ENCODE measurements at regions not wholly inside any gene's neighbourhood (a gene's known extent, or its start where the extent isn't known, plus 50 kb on each side); places are given as distances from the start of the nearest gene placed in this dataset.

DNA sequence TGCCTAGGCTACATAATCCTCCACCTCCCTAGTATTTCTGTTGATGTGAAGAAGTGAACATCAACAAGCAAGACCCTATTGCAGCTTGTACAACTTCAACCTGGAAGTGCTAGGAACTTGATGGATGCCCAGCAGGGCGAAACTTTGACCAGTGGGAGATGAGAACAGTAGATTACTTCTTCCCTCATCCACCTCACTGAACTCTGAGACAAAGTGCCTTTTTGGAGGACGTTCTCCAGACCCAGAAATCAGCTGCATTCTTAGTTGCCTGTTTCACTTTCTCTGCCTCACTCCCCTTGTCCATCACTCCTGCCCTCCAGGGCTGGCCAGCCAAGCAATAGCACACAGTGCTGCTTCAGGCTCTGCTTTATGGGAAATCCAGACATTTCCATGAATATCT, 683.4 kb downstream of the GALC start:
- intact Hi-C loops (cut with DNase I): no loop called here
- DNase-seq: no peak
- no peak overlapping the region for H3K27ac ChIP-seq (ENCODE audit: low read length)
- no peak for ATAC-seq
- WGBS: 61% methylated on average over 2 of the region's 2 CpGs
- no peaks in the 10 kb centered on the region for H3K27me3 ChIP-seq (ENCODE audit: control insufficient read depth, insufficient read depth)
- no peak overlapping the region for H3K4me3 ChIP-seq (ENCODE audit: low read length)
- H3K4me1 ChIP-seq (ENCODE audit: control insufficient read depth, insufficient read depth, low read length): no peaks in the 10 kb centered on the region
- H3K9me3 ChIP-seq (ENCODE audit: control insufficient read depth, low read length): no peaks in the 10 kb centered on the region

DNA sequence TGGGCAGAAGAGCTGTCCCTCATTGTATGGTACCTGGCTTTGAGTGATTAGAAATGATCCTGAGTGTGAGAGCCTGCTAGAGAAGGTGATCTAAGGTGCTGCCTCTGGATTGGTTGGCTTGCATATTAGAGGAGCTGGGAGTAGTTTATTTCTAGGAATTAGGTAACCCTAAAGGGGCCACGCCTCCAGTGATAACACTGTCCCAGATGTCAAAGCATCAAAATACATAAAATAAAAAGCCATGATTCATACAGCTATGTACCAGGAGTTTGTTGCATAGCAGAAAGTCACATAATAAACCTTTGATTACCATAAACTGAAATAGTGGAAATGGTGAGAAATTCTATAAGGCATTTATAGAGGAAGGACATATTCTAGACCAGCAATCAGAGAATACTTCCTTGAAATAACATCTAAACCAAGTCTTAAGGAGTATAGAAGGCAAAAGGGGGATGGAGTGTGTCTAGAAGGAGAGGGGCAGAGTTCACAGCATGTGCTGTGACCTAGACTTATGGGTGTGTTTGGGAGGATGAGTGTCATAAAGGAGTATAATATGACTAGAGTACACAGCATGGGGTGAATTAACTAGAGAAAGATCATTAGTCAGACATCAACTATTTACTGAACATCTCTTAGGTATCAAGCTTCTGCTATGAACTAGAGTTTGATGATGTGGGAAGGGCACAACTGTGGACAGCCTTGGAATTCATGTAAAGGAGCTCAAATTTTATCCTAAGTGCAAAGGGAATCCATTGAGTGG, 686.4 kb downstream of the GALC start:
- 79% methylated on average over 1 of the region's 1 CpG for WGBS
- Histone ChIP-seq H3K9me3 (ENCODE audit: control insufficient read depth, low read length) (no peaks in the 10 kb centered on the region), H3K27me3 (ENCODE audit: control insufficient read depth, insufficient read depth) (no peaks in the 10 kb centered on the region), H3K4me1 (ENCODE audit: control insufficient read depth, insufficient read depth, low read length) (no peaks in the 10 kb centered on the region), H3K4me3 (ENCODE audit: low read length) (no peak overlapping the region), H3K27ac (ENCODE audit: low read length) (no peak overlapping the region)
- DNase-seq (no peak), ATAC-seq (no peak)
- intact Hi-C loops (cut with DNase I): no loop called here

DNA sequence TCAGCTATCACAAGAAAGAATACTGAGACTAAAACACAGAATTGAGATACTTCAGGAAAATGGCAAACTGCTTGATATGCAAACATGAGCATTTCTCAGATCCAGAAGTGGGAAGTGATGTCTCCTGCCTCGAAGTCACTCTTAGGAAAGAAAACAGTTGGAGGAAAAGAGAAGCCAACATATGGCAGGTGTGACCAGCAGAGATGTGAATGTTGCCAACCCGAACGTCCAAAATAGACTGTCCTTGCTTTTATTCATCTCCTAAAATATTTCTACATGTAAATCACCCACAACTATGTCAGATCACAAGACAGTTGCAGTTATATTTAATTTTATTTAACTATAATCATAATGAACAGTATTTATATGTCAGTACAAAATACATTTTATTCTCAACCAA, 687.6 kb downstream of the GALC start:
- H3K9me3 ChIP-seq (ENCODE audit: control insufficient read depth, low read length): no peaks in the 10 kb centered on the region
- DNase-seq: no peak
- H3K4me1 ChIP-seq (ENCODE audit: control insufficient read depth, insufficient read depth, low read length): no peaks in the 10 kb centered on the region
- no peak for ATAC-seq
- H3K4me3 ChIP-seq (ENCODE audit: low read length): no peak overlapping the region
- 69% methylated on average over 3 of the region's 3 CpGs for WGBS
- H3K27ac ChIP-seq (ENCODE audit: low read length): no peak overlapping the region
- intact Hi-C loops (cut with DNase I): no loop called here
- H3K27me3 ChIP-seq (ENCODE audit: control insufficient read depth, insufficient read depth): no peaks in the 10 kb centered on the region

DNA sequence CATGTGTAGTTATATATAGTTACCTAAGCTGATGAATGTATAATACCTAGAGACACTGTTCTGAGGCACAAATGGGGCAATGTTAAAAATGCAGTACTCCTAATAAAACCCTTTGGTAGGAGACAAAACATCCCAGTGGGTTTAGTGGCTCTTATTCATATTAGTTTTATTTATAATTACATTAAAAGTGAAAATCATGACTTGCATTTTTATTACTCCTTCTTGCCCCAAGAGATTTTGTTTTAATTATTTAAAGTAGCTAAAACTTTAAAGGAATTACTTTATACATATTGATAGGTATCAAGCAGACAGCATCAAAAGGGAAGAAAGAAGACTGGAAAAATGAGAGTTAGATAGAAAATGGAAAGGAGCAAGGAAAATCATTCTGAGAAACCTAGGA, 688.6 kb downstream of the GALC start:
- Histone ChIP-seq H3K4me1 (ENCODE audit: control insufficient read depth, insufficient read depth, low read length) (no peaks in the 10 kb centered on the region), H3K4me3 (ENCODE audit: low read length) (no peak overlapping the region), H3K27ac (ENCODE audit: low read length) (no peak overlapping the region), H3K9me3 (ENCODE audit: control insufficient read depth, low read length) (no peaks in the 10 kb centered on the region), H3K27me3 (ENCODE audit: control insufficient read depth, insufficient read depth) (no peaks in the 10 kb centered on the region)
- no peak for ATAC-seq
- DNase-seq: no peak
- intact Hi-C loops (cut with DNase I): no loop called here

DNA sequence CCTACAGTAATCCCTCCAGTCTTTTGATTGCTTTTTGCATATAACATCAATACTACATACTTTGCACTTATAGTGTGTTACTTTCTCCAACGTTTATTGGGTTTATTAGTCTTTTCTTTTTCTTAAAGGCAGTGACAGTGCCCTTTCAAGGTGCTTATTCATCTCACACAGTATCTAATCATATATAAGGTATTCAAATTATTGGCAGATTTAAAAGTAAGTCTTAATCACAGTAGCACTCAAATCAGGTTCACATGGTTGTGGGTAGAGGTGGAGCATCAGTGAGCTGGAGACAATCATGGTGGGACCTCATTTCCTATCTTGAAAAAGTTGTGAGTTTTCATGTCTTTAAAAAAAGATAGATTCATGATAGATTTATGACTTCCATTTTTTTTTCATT, 706.2 kb downstream of the GALC start:
- DNase-seq (no peak), ATAC-seq (no peak)
- H3K9me3 ChIP-seq (ENCODE audit: control insufficient read depth, low read length): no peaks in the 10 kb centered on the region
- no peaks in the 10 kb centered on the region for H3K27me3 ChIP-seq (ENCODE audit: control insufficient read depth, insufficient read depth)
- intact Hi-C loops (cut with DNase I): no loop called here
- no peak overlapping the region for H3K4me3 ChIP-seq (ENCODE audit: low read length)
- WGBS: 70% methylated on average over 1 of the region's 1 CpG
- H3K4me1 ChIP-seq (ENCODE audit: control insufficient read depth, insufficient read depth, low read length): no peaks in the 10 kb centered on the region
- no peak overlapping the region for H3K27ac ChIP-seq (ENCODE audit: low read length)

DNA sequence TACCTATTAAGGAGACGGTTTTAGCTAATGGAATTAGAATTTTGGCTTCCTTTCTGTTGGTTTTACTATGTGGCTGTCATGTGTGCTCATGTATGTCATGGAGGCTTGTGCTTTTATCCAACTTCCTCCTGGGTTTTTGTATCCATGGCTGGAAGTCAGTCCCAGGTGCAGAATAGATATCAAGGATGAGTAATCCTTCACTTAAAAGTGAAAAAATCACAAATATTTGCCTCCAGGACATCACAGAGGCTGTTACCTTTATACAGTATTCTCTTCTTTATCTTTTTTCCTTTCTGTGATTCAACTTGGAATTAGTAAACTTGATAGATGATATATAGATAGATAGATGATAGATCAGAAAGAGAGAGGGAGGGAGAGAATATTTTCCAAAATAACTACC, 706.8 kb downstream of the GALC start:
- WGBS: 46% methylated on average over 1 of the region's 1 CpG
- no peaks in the 10 kb centered on the region for H3K27me3 ChIP-seq (ENCODE audit: control insufficient read depth, insufficient read depth)
- DNase-seq (no peak), ATAC-seq (no peak)
- no peaks in the 10 kb centered on the region for H3K4me1 ChIP-seq (ENCODE audit: control insufficient read depth, insufficient read depth, low read length)
- H3K27ac ChIP-seq (ENCODE audit: low read length): no peak overlapping the region
- H3K9me3 ChIP-seq (ENCODE audit: control insufficient read depth, low read length): no peaks in the 10 kb centered on the region
- intact Hi-C loops (cut with DNase I): no loop called here
- H3K4me3 ChIP-seq (ENCODE audit: low read length): no peak overlapping the region

DNA sequence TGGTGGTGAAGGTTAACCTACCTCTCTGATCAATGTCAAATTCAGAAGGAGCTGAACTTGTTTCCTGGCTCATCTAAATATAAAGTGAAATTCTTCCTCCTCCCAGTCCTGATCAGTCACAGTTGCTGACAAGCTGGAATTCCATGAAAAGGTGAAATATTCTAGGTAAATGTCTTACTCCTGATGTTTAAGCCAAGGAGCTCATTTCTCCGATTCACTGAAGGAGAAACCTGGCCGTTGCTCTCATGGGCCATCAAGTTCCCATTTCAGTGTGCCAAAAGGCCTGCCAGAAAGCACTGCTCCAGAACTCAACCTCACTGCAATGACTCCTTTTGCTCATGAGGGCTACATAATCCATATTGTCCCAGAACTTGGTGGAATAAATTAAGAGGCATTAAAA, 707.5 kb downstream of the GALC start:
- Histone ChIP-seq H3K9me3 (ENCODE audit: control insufficient read depth, low read length) (no peaks in the 10 kb centered on the region), H3K27ac (ENCODE audit: low read length) (no peak overlapping the region), H3K4me3 (ENCODE audit: low read length) (no peak overlapping the region), H3K27me3 (ENCODE audit: control insufficient read depth, insufficient read depth) (no peaks in the 10 kb centered on the region), H3K4me1 (ENCODE audit: control insufficient read depth, insufficient read depth, low read length) (no peaks in the 10 kb centered on the region)
- WGBS: 86% methylated on average over 2 of the region's 2 CpGs
- ATAC-seq (no peak), DNase-seq (no peak)
- intact Hi-C loops (cut with DNase I): no loop called here

DNA sequence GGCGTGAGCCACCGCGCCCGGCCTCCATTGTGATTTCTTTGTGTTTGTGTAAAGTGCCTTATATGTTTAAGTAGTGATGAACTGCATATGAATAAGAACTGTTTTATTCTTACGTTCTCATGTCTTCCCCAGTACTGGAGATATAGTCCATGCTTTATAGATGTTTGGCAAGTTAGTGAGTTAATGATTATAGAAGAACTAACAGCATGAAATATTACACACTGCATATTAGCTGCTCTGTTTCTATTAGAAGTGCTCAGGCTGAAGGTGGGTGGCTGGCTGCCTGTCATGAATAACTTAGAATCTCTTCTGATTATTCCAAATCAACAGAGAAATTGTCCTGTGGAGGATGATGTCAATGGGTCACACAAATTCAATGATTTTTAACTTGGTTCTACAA, 709.4 kb downstream of the GALC start:
- no peak for ATAC-seq
- 95% methylated on average over 5 of the region's 5 CpGs for WGBS
- intact Hi-C loops (cut with DNase I): no loop called here
- H3K9me3 ChIP-seq (ENCODE audit: control insufficient read depth, low read length): no peaks in the 10 kb centered on the region
- no peaks in the 10 kb centered on the region for H3K4me1 ChIP-seq (ENCODE audit: control insufficient read depth, insufficient read depth, low read length)
- no peak overlapping the region for H3K4me3 ChIP-seq (ENCODE audit: low read length)
- no peak overlapping the region for H3K27ac ChIP-seq (ENCODE audit: low read length)
- H3K27me3 ChIP-seq (ENCODE audit: control insufficient read depth, insufficient read depth): no peaks in the 10 kb centered on the region
- no peak for DNase-seq

DNA sequence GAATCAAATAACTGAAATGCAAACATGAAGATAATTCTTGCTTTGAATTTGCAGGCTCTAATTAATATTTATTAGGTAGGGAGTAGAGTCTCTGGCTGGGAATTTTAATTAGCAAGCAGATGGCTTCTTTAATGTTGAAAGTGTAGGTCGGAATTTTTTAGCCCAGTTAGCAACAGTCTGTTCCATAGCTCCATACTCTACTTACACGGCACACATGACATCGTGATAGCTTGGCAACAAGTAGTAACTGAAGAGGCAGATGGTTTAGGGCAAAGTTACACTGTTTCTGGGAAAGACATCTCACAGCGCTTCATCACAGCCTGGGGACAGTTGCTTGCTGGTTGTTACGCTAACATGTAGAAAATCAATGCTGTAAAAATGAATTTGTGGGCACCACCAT, 710.7 kb downstream of the GALC start:
- DNase-seq (no peak), ATAC-seq (no peak)
- H3K4me3 ChIP-seq (ENCODE audit: low read length): no peak overlapping the region
- intact Hi-C loops (cut with DNase I): no loop called here
- H3K27me3 ChIP-seq (ENCODE audit: control insufficient read depth, insufficient read depth): no peaks in the 10 kb centered on the region
- no peaks in the 10 kb centered on the region for H3K4me1 ChIP-seq (ENCODE audit: control insufficient read depth, insufficient read depth, low read length)
- no peak overlapping the region for H3K27ac ChIP-seq (ENCODE audit: low read length)
- H3K9me3 ChIP-seq (ENCODE audit: control insufficient read depth, low read length): no peaks in the 10 kb centered on the region
- WGBS: 92% methylated on average over 5 of the region's 5 CpGs

DNA sequence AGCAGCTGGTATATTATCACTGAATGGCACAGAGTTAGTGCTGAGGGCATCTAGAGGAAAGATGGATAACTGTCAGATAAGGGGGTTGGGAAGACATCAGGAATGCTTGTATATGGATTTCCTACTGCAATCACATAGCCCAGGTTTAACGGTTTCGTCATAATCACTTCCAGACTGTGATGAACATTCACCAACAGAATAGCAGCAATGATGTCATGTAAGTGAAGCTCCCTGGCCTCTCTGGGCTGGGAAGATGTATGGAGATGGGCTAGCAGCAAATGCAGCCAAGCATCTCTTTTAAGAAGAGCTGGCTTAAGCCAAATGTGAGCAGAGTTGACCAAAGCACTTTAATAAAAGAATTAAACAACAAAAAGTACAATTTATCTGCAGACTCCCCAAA, 714.6 kb downstream of the GALC start:
- Histone ChIP-seq H3K4me3 (ENCODE audit: low read length) (no peak overlapping the region), H3K27me3 (ENCODE audit: control insufficient read depth, insufficient read depth) (no peaks in the 10 kb centered on the region), H3K27ac (ENCODE audit: low read length) (no peak overlapping the region), H3K9me3 (ENCODE audit: control insufficient read depth, low read length) (no peaks in the 10 kb centered on the region), H3K4me1 (ENCODE audit: control insufficient read depth, insufficient read depth, low read length) (no peaks in the 10 kb centered on the region)
- DNase-seq (no peak), ATAC-seq (no peak)
- intact Hi-C loops (cut with DNase I): no loop called here
- 58% methylated on average over 2 of the region's 2 CpGs for WGBS

DNA sequence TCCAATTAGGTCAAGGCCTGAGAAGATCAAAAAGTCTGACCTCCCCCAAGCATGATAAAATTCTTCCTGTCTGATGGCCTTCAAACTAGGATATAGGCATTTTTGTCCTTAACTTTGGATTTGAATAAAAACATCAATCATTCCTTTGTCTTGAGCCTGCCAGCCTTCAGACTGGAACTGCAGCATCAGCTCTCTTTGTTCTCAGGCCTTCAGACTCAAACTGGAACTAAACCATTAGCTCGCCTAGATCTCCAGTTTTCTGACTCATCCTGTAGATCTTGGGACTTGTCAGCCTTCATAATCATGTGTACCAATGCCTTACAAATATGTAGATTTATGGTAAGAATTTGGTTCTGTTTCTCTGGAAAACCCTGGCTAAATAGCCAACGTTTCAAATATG, 721.7 kb downstream of the GALC start:
- no peak for DNase-seq
- Histone ChIP-seq H3K4me1 (ENCODE audit: control insufficient read depth, insufficient read depth, low read length) (no peaks in the 10 kb centered on the region), H3K4me3 (ENCODE audit: low read length) (no peak overlapping the region), H3K9me3 (ENCODE audit: control insufficient read depth, low read length) (no peaks in the 10 kb centered on the region), H3K27me3 (ENCODE audit: control insufficient read depth, insufficient read depth) (no peaks in the 10 kb centered on the region), H3K27ac (ENCODE audit: low read length) (no peak overlapping the region)
- intact Hi-C loops (cut with DNase I): no loop called here
- ATAC-seq: no peak
- 35% methylated on average over 2 of the region's 2 CpGs for WGBS

DNA sequence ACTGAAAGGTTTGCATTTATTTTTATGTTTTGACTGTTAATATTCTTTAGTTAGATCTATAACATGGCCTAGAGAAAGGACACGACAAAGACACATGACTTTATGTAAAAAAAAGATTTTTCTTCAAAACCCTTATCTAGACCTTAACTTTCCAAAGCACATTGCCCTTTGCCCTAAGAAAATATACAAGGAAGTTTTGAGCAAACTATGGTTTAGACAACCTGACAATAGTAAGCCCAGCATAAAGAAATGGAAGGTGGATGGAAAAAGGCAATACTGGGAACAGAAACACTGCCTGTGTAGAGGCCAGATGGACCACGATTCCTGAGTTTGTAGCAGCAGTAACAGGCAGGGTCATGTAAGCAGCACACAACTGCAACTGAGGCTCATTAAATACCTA, 724.0 kb downstream of the GALC start:
- no peaks in the 10 kb centered on the region for H3K27me3 ChIP-seq (ENCODE audit: control insufficient read depth, insufficient read depth)
- H3K4me3 ChIP-seq (ENCODE audit: low read length): no peak overlapping the region
- ATAC-seq (no peak), DNase-seq (no peak)
- H3K4me1 ChIP-seq (ENCODE audit: control insufficient read depth, insufficient read depth, low read length): no peaks in the 10 kb centered on the region
- WGBS: 83% methylated on average over 2 of the region's 2 CpGs
- no peak overlapping the region for H3K27ac ChIP-seq (ENCODE audit: low read length)
- H3K9me3 ChIP-seq (ENCODE audit: control insufficient read depth, low read length): no peaks in the 10 kb centered on the region
- intact Hi-C loops (cut with DNase I): no loop called here
